ENCODE measurements at regions not wholly inside any gene's neighbourhood (a gene's known extent, or its start where the extent isn't known, plus 50 kb on each side); places are given as distances from the start of the nearest gene placed in this dataset.

DNA sequence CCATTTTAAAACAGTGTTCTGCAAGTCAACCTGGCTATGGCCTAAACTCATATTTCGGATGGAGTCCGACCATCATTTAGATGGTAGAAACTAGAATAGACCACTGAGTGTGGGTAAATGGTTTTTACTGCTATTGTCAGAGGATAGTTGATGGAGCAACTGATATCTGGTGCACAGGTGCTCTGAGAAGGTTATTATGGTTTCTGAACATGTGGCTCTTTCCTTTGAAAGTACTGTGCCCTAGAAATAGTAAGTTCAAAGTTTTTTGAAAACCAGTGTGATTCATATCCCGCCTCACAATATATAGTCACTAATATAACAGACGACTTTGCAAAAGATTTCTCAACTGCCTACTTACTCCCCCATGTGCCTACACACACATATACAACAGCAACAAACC is 64.4 kb upstream of the BTG1 start:
- no peak for DNase-seq

DNA sequence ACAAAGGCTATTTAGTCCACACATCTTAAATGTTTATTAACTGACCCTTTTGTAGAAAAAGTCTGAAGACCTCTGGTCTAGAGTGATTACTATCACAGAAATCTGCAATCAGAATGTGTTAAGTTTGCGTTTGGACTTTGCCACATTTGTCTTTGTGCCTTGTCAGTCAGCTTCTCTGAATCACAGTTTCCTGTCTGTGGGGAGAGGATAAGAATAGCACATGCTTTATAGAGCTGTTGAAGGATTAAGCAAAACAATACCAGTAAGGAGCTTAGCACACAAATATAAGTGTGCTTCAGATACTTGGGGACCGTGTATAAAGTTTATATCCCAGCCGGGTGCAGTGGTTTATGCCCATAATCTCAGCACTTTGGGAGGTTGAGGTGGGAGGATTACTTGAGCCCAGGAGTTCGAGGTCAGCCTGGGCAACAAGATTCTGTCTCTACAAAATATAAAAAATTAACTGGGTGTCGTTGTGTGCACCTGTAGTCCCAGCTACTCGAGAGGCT is 63.0 kb upstream of the BTG1 start:
- DNase-seq = no peak

DNA sequence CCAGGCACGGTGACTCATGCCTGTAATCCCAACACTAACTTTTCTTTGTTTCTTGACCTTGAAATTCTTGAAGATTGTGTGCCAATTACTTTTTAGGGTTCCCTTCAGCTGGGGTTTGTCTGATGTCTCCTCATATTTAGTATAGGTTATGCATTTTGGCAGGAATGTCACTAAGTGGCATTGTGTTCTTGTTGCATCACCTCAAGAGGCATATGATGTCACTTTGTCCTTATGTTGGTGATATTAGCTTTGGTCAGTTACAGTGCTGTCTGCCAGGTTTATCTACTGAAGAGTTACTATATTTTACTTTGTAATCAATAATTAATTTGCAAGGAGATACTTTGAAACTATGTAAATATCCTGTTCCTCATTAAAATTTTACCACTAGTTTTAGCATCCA is 61.0 kb upstream of the BTG1 start:
- DNase-seq = no peak

DNA sequence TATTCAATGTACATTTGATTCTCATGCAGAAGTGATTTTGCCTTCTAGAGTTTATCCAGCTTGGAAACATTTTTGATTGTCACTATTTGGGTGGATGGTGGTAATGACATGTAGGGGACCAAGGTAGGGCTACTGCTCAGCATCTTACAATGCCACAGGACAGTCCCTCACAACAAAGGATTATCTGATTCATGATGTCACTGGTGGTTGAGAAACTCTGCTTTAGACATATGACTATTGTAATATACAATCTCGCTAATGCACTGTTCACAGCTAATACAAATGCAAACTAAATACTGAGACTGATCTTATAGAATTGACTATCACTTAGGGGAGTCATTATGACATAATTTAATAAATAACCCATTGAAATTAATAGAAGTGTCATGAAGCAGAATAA is 60.4 kb upstream of the BTG1 start:
- no peak for DNase-seq

DNA sequence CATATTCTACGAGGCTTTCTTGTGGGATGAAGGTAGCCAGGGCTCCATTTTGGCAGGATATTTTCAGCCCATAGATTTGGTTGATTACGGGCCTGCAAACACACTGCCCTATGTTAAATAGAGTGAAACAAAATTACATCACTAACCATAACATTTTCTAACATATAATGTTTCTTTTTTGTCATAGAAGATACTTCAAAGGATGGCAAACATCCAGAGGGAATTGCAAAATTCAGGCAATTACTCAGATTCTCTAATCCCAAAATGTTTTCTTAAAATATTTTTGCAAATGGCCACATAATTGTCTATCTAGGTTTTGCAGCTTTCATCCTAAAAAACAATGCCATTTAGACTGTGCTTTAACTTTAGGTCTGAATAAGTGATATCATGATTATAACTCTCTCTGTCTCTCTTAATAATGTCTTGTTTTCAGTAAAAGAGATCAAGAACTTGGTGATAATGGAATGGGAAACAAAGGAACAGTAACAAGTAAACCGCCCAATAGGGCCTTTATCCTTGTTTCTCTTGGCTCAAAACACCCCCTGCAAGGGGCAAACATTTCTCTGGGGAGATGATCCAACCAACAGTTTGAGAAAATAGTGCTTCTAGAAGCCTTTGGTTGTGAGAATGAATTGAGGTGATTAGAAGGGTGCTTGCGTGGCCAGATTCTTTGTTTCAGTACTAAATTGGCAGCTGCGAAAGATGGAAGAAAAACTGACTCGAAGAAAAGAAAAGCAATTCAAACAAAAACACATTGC is 54.4 kb upstream of the BTG1 start:
- no peak for DNase-seq

DNA sequence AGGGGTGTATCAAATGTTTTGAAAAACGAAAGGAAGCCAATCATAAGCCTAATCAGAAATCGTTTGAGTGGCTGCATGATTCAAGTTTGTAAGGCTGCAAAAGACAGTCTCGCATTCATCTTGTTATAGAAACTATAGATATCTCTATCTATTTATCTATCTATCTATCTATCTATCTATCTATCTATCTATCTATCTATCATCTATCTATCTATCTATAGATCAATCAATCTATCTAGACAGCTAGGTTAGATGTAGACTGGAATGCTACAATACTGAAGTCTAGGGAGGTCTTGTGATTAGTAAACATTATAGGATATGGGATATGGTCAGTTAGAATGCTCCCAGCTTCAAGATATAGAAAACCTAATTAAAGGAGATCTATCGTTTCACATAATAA is 52.2 kb upstream of the BTG1 start:
- DNase-seq = no peak

DNA sequence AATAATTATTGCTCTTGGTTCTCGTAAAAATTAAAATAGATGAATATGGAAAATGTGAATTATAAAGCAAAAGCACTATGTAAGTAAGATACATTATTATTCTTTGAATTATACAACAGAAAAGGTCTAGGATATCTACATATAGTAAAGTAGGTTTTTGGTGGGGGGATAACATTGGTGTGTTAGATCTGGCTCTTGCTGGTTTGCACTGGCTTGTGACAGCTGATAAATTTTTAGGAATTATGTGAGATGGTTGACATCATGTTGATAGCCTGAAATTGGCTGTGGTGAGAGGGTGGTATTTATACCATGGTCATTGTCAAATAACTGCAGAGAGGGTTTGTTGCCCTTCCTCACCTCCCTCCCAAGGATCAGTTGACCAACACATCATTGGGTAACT is 50.7 kb upstream of the BTG1 start:
- DNase-seq = no peak

Data from NCI-H1436 (cell line).